ENCODE measurements at regions not wholly inside any gene's neighbourhood (a gene's known extent, or its start where the extent isn't known, plus 50 kb on each side); places are given as distances from the start of the nearest gene placed in this dataset.
"Not testable (repeated sequence)": the region's sequence is repeated elsewhere in the genome, so short reads cannot be mapped to it uniquely, and the experiment has no call there.

DNA sequence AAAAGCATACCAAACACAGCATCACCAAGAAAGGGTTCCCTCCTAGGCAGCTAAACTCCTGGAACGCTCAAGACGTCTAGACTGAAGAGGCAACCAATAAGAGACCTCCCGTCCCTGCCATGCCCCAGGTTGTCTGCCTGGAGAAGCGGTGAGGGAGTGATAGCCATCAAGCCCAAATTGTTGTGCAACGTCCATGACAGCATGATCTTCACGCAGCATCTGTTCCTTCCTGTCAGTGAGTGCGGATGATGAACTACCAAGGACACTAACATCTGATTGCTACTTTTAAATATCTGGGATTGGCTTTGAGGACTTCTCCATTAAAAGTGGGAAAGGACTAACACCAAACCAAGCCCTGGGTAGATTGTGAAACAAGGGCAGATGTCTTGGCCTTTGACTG is 149.7 kb downstream of the TXNL1 start:
- no peak for DNase-seq (ENCODE audit: low spot score)

- DNase-seq (ENCODE audit: low spot score): no peak
Observed at GRCh38 chr18:56487801-56488200, 150.6 kb downstream of the TXNL1 start.

GRCh38 chr18:56483386-56483785 is 155.0 kb downstream of the TXNL1 start:
- no peak for DNase-seq (ENCODE audit: low spot score)

- not testable (repeated sequence) for DNase-seq (ENCODE audit: low spot score)
Observed at GRCh38 chr18:56482813-56483212, 155.6 kb downstream of the TXNL1 start.

- no peak for DNase-seq (ENCODE audit: low spot score)
Observed at GRCh38 chr18:56481751-56482150, 156.6 kb downstream of the TXNL1 start.

DNA sequence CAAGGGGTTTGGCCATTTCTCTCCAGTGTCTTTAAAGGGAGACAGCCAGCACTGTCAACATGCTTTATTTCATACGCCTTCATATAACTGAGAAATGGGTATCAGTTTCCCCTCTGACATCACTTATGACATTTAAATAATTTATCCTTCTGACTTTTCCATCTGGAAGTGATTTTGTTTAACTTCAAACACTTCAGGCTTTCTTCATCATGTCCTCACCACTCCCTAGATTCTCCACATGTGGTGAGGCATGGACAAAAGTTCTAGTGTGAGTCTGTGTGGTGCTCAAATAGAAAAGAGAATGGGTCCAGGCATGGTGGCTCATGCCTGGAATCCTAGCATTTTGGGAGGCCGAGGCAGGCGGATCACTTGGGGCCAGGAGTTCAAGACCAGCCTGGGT is 158.6 kb downstream of the TXNL1 start:
- DNase-seq (ENCODE audit: low spot score): no peak

- DNase-seq (ENCODE audit: low spot score): no peak
Observed at GRCh38 chr18:56475250-56475649, 163.1 kb downstream of the TXNL1 start.

- DNase-seq (ENCODE audit: low spot score): no peak
Observed at GRCh38 chr18:56473400-56474024, 164.9 kb downstream of the TXNL1 start.

GRCh38 chr18:56470406-56471351 is 167.7 kb downstream of the TXNL1 start:
- DNase-seq (ENCODE audit: low spot score): no peak

- no peak for DNase-seq (ENCODE audit: low spot score)
Observed at GRCh38 chr18:56469582-56469981, 168.8 kb downstream of the TXNL1 start.

GRCh38 chr18:56468396-56468795 is 170.0 kb downstream of the TXNL1 start:
- peak; percentile 3 for DNase-seq (ENCODE audit: low spot score)

DNA sequence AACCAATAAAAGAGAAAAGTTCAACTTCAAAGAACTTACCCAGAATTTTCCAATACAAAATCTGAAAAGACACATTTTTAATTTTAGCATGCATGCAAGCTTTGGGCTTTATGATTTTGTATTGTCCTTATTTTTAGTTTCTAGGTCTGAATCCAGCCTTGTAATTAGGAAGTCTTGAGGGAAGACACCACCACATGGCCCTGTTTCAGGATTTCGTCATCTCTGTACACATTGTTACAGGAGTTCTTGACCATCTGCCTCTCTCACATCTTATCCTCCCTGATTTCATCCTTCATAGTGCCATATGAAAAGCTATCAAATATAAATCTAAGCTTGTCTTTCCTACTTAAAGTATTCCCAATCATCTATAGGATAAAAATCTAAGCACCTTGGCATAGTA is 176.1 kb downstream of the TXNL1 start:
- DNase-seq (ENCODE audit: low spot score): no peak

GRCh38 chr18:56461151-56461550 is 177.2 kb downstream of the TXNL1 start:
- no peak for DNase-seq (ENCODE audit: low spot score)

- no peak for DNase-seq (ENCODE audit: low spot score)
Observed at GRCh38 chr18:56460581-56460980, 177.8 kb downstream of the TXNL1 start.

DNA sequence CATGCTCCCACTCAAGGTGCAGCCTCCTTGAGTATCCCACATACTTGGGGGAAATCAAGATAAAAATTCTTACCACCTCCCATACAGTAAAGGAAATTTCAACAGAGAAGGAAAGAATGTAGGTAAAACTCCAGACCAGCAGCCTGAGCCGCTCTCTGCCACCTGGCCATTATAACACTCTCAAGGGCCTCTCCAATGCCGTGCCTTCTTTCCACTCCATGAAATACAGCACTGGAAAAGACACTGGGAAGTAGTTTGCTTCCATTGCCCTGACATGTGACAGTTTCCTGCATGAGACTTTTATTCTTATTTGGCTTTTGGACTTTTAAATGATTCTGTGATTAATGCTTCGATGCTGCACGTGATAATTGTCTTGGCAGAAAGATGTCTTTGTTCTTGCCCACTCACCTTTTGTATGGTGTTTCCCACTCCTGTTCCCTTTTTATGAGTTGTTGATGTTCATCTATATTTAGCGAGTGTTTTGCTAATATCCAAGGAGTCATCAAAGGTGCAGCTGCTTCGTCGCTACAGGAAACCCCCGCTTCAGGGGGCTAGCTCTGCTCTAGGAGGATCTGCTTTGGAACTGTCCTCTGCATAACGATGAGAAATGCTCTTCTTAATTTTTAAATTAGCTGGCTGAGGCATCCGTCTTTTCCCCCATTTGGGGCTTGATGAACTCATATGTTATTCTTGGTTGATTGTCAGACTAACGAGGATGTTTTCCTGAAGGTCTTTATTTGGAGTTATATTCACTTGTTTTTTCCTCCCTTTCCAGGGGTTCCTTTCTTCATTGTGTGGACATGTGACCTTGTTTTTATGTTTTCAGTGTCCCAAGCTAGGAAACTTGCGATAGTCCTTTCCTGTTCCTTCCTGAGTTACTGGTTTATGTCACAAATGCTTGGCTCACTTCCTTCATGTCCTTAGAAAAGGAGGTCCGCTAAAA is 179.4 kb downstream of the TXNL1 start:
- no peak for DNase-seq (ENCODE audit: low spot score)

DNA sequence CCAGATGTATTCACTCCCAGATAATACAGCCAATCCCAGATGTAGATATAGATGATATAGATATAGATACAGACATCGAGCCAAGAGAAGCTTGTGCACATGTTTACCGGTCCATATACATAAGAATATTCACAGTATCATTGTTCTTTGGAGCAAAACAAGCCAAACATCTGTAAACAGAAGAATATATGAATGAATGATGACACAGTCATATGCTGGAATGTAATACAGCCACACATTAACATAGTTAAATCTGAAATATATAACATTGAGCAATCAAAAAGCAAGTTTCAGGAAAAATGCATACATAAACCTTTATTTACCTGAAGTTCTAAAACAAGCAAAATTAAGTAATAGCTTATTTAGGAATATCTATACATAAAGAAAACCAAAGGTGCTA is 182.5 kb downstream of the TXNL1 start:
- no peak for DNase-seq (ENCODE audit: low spot score)

DNA sequence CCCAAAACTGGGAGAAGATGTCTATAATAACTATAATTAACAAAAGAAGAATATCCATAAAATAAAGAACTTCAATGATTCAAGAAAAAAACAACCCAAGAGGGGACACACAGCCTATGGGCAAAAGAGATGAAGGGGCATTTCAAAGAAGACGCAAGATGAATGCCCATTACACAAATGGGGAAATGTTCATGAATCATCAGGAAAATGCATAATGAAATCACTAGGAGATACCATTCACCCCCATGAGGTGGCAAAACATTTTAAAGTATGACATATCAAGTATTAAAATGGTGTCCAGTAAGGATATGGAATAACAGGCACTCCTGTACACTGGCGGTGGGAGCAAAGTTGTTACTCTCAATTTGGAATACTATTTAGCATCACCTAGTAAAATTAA is 183.3 kb downstream of the TXNL1 start:
- DNase-seq (ENCODE audit: low spot score): no peak

DNA sequence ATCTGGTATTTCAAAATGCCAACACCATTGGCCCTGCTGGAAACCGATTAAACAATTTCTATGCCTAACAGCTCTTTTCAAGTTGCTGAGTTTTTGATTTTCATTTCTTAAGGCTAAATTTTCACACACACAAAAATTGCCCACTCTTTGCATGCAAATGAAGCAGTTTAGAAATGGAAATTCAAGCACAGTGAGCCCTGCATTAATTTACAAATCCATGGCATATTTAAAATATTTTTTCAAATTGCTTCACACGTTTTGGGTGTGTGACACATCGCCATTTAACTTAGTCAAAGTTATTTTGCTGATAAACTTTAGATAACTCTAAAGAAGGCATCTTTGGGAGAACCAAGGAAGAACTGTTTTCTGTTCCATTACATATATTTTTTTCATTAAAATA is 184.8 kb downstream of the TXNL1 start:
- no peak for DNase-seq (ENCODE audit: low spot score)

DNA sequence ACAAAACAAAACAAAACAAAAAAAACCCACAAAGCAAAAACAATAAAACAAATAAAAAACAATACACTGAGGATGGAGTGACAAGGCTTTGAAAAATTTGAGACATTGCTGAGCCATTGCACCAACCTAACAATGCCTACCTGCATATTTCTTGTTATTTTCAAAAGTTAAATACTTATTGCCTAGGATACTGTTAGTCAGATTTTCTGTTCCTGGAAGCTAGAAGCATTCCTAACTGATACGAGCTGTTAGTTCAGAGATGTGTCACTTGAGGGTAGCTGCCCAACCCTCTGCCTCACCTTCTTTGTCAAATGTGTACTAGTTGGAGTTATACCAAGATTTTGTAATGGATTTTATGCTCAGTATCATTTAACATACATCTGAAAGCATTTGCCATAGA is 187.2 kb downstream of the TXNL1 start:
- no peak for DNase-seq (ENCODE audit: low spot score)

GRCh38 chr18:56448751-56449150 is 189.6 kb downstream of the TXNL1 start:
- DNase-seq (ENCODE audit: low spot score): no peak

GRCh38 chr18:56445422-56445821 is 193.0 kb downstream of the TXNL1 start:
- DNase-seq (ENCODE audit: low spot score): no peak

- no peak for DNase-seq (ENCODE audit: low spot score)
Observed at GRCh38 chr18:56444201-56444600, 194.2 kb downstream of the TXNL1 start.

Data from globus pallidus (tissue), 1 donor.